ENCODE measurements at regions not wholly inside any gene's neighbourhood (a gene's known extent, or its start where the extent isn't known, plus 50 kb on each side); places are given as distances from the start of the nearest gene placed in this dataset.

DNA sequence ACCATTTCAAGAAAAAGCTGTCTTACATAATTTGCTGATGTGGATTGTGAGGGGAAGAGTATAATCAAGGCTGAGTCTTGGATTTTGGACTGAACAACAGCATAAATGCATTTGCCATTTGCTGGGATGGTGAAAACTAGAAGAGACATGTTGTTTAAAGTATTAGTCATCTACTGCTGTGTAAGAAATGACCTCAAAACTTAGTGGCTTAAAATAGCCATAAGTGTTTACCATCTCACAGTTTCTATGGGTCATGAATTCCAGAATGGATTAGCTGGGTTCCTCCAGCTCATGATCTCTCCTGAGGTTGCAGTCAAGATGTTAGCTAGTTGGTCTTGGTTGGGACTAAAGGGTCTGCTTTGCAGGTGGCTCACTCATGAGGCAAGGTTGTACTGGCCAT is 66.2 kb downstream of the SCN11A start:
- Histone ChIP-seq H3K27me3 (replicated peaks; ENCODE audit: control insufficient read depth, insufficient read depth, low read length) (no peaks in the 10 kb centered on the region), H3K36me3 (ENCODE audit: control insufficient read depth, insufficient read depth, low read length) (no peaks in the 10 kb centered on the region), H3K4me3 (replicated peaks; ENCODE audit: low read depth, low read length) (no peak overlapping the region)
- DNase-seq (ENCODE audit: extremely low read depth, insufficient read length): no peak
- TF ChIP-seq, protein P1, sequence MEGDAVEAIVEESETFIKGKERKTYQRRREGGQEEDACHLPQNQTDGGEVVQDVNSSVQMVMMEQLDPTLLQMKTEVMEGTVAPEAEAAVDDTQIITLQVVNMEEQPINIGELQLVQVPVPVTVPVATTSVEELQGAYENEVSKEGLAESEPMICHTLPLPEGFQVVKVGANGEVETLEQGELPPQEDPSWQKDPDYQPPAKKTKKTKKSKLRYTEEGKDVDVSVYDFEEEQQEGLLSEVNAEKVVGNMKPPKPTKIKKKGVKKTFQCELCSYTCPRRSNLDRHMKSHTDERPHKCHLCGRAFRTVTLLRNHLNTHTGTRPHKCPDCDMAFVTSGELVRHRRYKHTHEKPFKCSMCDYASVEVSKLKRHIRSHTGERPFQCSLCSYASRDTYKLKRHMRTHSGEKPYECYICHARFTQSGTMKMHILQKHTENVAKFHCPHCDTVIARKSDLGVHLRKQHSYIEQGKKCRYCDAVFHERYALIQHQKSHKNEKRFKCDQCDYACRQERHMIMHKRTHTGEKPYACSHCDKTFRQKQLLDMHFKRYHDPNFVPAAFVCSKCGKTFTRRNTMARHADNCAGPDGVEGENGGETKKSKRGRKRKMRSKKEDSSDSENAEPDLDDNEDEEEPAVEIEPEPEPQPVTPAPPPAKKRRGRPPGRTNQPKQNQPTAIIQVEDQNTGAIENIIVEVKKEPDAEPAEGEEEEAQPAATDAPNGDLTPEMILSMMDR (IDR thresholded peaks at IDR 0.05; ENCODE audit: insufficient read depth, low read length, poor library complexity, severe bottlenecking): no peak

DNA sequence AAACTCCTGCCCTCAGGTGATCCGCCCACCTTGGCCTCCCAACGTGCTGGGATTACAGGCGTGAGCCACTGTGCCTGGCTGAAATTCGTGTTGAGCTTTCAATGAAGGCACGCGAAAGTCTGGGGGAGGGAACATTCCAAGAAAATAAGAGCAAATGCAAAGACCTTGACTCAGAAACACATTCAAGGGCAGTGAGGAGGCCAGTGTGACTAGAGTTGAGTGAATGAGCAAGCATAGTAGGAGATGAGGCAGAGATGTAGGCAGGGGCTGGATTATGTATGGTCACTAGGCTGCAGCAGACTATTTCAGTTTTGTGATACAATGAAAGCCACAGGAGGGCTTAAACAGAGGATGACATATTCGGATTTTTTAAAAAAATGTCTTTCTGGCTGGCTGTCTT is 67.0 kb downstream of the SCN11A start:
- Histone ChIP-seq H3K36me3 (ENCODE audit: control insufficient read depth, insufficient read depth, low read length) (no peaks in the 10 kb centered on the region), H3K4me3 (replicated peaks; ENCODE audit: low read depth, low read length) (no peak overlapping the region), H3K27me3 (replicated peaks; ENCODE audit: control insufficient read depth, insufficient read depth, low read length) (no peaks in the 10 kb centered on the region)
- no peak for DNase-seq (ENCODE audit: extremely low read depth, insufficient read length)
- TF ChIP-seq, protein P1 (IDR thresholded peaks at IDR 0.05; ENCODE audit: insufficient read depth, low read length, poor library complexity, severe bottlenecking): no peak

DNA sequence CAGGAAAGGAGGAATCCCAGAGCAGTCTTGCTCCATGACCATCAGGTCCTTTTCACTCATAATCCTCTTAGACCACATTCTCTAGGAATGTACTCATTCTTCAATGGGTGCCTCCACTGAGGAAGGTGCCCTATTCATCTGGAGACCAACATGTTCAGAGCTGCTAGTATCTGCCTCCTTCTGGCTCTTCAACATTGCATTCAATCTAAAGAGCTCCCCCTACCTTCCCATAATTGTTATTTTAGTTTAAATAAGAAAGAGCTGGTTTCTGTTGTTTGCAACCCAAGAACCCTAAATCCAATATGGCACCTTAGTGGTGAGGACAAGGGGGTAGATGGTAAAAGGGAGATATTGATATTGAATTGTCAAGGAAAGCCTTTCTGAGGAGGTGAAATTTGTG is 67.6 kb downstream of the SCN11A start:
- TF ChIP-seq, protein P1 (IDR thresholded peaks at IDR 0.05; ENCODE audit: insufficient read depth, low read length, poor library complexity, severe bottlenecking): no peak
- H3K36me3 ChIP-seq (ENCODE audit: control insufficient read depth, insufficient read depth, low read length): no peaks in the 10 kb centered on the region
- no peak for DNase-seq (ENCODE audit: extremely low read depth, insufficient read length)
- no peaks in the 10 kb centered on the region for H3K27me3 ChIP-seq (replicated peaks; ENCODE audit: control insufficient read depth, insufficient read depth, low read length)
- H3K4me3 ChIP-seq (replicated peaks; ENCODE audit: low read depth, low read length): no peak overlapping the region

DNA sequence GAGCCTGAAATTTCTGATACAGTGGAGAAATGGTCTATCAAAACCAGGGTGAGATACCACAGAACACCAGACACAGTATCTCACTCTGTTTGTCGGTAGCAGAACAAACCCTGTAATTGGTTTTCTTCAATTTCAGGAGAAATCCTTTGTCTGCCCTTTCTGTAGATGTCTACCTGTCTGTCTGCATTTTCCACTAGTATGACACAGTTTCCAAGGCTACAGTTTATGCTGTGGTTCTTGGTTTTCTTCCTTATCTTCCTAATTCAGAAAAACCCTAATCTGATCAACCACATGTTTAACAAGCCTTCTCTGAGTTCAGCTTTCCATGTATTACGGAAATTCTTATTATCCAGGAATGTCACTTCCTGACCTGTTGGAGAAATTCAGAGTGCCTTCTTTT is 70.8 kb downstream of the SCN11A start:
- Histone ChIP-seq H3K4me3 (replicated peaks; ENCODE audit: low read depth, low read length) (no peak overlapping the region), H3K27me3 (replicated peaks; ENCODE audit: control insufficient read depth, insufficient read depth, low read length) (0 out of 2 replicates have a peak, but pooled peaks cover 1% of the 10 kb centered on the region), H3K36me3 (ENCODE audit: control insufficient read depth, insufficient read depth, low read length) (no peaks in the 10 kb centered on the region)
- DNase-seq (ENCODE audit: extremely low read depth, insufficient read length): no peak
- TF ChIP-seq, protein P1 (IDR thresholded peaks at IDR 0.05; ENCODE audit: insufficient read depth, low read length, poor library complexity, severe bottlenecking): no peak

DNA sequence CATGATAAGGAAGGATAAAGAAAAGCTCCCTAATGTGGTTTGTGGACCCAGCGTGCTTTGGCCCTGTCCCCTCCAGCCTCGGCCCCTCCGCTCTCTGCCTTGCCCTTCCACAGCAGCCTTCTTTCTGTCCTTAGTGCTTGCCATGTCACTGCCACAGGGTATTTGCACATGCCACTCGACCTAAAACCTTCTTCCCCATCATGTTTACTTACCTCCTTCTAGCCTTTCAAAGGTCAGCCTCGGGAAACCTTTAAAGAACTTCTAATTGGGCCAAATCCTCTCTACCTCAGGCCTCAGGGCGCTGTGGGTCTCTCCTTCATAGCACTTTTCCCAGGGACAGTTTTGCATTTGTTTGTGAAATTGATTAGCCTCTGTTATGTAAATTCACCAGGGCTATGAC is 73.0 kb downstream of the SCN11A start:
- Histone ChIP-seq H3K36me3 (ENCODE audit: control insufficient read depth, insufficient read depth, low read length) (no peaks in the 10 kb centered on the region), H3K27me3 (replicated peaks; ENCODE audit: control insufficient read depth, insufficient read depth, low read length) (0 out of 2 replicates have a peak, but pooled peaks cover 1% of the 10 kb centered on the region), H3K4me3 (replicated peaks; ENCODE audit: low read depth, low read length) (no peak overlapping the region)
- no peak for DNase-seq (ENCODE audit: extremely low read depth, insufficient read length)
- TF ChIP-seq, protein P1 (IDR thresholded peaks at IDR 0.05; ENCODE audit: insufficient read depth, low read length, poor library complexity, severe bottlenecking): no peak

Measured in GM06990 (cell line).